GM18870 (cell line): ENCODE measurements at regions not wholly inside any gene's neighbourhood (a gene's known extent, or its start where the extent isn't known, plus 50 kb on each side); places are given as distances from the start of the nearest gene placed in this dataset.
"Not testable (repeated sequence)": the region's sequence is repeated elsewhere in the genome, so short reads cannot be mapped to it uniquely, and the experiment has no call there.

Experiments
- ATAC-seq: cut with Tn5 transposase; IDR thresholded peaks from one replicate; pipeline ENCODE4 v1.9.1; 2021; ENCODE audit warnings: moderate library complexity; ENCODE audit not compliant: unreplicated experiment

GRCh38 chr2:224120986-224121385 lies 81.9 kb upstream of the SERPINE2 start:
- ATAC-seq = no peak

GRCh38 chr2:224119846-224120245 lies 80.8 kb upstream of the SERPINE2 start:
- not testable (repeated sequence) for ATAC-seq

GRCh38 chr2:224114428-224114827 lies 75.3 kb upstream of the SERPINE2 start:
- no peak for ATAC-seq

DNA sequence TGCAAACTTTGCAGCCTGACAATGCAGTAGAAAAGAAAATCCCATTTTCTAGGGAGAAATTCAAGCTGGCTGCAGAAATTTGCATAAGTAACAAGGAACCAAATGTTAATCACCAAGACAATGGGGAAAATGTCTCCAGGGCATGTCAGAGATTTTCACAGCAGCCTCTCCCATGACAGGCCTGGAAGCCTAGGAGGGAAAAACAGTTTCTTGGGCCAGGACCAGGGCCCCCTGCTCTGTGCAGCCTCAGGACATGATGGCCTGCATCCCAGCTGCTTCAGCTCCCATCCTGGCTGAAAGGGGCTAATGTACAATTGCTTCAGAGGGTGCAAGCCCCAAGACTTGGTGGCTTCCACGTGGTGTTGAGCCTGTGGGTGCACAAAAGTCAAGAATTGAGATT lies 74.8 kb upstream of the SERPINE2 start:
- ATAC-seq = not testable (repeated sequence)

DNA sequence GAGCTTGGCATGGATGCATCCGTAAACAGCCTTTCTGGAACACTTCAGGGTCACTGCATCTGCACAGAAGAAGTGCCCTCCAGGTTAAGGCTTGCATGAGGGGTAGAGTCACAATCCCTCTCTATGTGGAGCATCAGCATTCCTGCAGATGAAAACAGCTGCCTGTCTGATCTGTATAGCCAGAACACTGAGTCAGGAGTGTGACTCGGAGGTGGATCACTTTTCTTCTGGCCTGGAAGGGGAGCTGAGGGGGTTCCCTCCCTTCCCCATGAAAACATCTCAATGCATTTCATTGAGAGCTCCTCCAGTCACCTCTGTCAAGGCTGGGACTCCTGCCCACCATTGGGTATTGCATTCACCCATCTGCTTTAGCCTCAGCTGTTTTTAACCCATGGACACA lies 72.5 kb upstream of the SERPINE2 start:
- ATAC-seq = no peak

GRCh38 chr2:224110811-224111210 lies 71.7 kb upstream of the SERPINE2 start:
- ATAC-seq = no peak

DNA sequence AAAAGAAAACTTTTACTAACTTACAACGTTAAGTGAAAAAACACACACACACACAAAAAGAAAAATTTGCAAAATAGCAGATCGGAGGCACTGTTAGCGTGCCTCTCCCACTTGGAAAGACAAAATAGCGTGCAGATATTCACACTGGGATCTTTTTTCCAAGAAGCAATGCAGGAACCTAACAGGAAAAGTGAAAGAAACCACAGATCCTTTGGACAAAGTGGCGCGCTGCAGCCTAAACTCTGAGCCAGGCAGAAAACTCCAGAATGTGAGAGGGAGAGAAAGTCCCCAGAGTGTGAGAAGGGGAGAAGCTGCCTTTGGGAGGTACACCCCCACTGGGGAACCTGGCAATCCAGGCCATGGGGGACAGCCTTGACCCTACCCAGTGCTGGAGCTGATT lies 70.7 kb upstream of the SERPINE2 start:
- ATAC-seq = no peak

DNA sequence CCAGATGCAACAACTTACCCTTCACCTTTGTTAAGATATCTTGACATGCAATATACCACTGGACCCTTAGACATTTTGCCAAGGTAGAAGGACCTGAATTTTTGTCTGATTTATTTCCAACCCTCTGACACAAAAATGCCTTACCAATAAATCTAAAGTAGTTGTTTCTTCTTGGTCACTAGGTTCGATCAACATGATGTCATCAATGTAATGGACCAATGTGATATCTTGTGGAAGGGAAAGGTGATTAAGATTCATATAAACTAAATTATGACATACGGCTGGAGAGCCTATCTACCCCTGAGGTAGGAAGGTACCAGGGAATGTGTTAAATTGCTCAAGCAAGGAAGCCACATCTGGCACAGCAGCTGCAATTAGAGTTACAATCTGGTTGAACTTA lies 67.7 kb upstream of the SERPINE2 start:
- no peak for ATAC-seq

DNA sequence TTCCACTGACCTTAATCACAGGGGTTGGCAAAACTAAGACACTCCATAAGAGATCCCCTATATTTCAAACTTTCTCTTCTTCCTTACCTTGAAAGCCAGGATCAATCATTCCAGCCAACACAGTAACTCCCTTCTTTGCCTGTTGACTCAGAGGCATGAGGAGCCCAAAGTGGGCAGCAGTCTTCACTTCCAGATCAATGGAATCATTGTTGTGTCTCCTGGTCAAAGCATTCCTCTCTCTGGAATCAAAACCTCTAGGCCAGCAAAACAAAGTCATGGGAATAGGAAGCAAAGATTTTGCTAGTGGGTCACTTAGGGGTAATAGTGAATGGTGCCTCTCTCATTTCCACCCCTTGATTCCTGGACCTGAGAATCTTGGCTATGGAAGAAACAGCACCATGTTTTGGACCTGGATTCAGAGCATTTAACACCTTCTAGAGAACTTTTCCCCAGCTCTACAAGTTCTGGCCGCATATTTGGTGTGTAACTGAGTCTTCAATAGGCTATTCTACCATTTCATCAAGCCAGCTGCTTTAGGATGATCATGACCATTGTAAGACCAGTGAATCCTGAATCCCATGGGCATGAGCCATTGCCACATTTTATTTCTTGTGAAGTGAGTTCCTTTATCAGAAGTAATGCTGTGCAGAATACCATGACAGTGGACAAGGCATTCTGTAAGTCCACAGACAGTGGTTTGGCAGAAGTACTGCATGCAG lies 65.7 kb upstream of the SERPINE2 start:
- no peak for ATAC-seq

DNA sequence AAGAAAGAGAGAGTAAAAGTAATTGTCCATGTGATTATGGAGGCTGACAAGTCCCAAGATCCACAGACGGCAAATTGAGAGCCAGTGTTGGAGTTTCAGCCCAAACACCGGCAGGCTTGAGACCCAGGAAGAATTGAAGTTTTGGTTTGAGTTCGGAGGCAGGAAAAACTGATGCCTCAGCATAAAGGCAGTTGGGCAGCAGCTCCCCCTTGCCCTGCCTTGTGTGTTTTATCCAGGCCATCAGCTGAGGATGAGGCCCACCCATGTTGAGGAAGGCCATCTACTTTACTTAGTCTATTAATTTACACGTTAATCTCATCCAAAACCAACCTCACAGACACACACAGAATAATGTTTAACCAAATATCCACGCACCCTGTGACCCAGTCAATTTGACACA lies 64.6 kb upstream of the SERPINE2 start:
- no peak for ATAC-seq

- no peak for ATAC-seq
Measured at GRCh38 chr2:224102991-224103390, 63.9 kb upstream of the SERPINE2 start.

DNA sequence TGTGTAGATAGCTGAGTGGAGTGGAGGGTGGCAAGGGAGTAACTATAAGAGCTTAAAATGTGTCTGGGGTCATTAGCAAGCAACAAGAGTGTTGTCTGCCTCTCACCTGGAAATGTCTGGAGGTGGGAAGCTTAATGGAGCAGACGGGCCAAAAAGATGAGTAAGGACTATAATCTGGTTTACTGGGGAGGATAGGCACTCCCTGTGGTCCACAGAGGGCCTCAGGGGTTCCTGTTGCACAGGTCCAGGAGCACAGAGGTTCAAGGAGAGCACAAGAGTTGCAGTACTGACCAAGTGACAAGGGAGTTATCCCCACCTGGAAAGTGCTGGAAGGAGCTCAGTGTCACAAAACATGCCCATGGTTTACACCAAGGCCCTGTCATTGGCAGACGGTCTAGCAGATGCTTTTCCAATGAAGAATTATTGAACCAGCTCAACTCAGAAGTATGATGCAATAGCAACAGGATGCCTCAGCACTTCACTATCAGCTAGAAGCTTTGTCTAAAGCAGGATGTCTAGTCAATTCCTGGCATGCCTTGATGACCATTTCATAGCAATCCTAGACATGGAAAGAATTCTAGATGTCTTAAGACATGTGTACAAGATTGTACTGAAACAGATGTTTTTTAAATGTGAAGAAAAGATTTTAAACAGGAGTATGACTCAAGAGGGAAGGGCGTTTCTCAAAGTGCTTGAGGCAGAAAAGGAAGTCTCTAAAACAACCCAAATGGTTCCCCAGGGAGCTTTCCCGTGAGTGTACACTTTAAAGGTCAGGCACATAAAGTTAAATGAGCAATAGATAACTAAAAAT lies 62.9 kb upstream of the SERPINE2 start:
- ATAC-seq = no peak

GRCh38 chr2:224099861-224100643 lies 61.0 kb upstream of the SERPINE2 start:
- no peak for ATAC-seq

DNA sequence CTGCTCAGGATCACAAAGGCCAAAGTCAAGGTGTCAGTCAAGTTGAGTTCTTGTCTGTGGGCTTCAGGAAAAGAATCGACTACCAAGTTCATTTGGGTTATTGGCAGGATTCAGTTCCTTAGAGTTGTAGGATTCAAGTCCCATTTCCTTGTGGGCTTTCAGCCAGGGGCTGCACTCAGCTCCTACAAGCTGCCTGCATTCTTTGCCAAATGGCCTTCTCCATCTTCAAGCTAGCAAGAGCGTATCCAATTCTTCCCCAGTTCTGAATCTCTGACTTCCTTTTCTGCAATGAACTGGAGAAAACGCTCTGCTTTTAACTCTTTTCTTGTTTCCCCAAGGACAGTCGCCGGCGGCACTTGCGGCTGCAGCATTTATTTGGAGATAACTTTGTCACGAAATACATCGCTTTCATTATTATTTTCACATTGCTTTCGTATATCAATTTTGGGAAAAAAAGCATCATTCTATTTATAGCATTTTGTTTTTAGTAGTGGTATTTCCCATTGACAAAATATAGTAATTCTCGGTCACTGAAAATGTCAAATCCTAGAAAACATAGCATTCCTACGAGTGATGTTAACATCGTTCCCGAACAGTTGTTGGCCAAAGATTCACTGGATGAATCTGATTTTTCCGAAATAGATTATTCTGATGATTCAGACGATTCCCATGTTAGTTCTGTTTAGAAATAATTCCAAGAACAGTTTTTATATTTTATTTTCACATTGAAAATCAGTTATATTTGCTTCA lies 59.6 kb upstream of the SERPINE2 start:
- no peak for ATAC-seq

- ATAC-seq = no peak
Measured at GRCh38 chr2:224094413-224094812, 55.3 kb upstream of the SERPINE2 start.

GRCh38 chr2:224091671-224092070 lies 52.6 kb upstream of the SERPINE2 start:
- ATAC-seq = not testable (repeated sequence)

DNA sequence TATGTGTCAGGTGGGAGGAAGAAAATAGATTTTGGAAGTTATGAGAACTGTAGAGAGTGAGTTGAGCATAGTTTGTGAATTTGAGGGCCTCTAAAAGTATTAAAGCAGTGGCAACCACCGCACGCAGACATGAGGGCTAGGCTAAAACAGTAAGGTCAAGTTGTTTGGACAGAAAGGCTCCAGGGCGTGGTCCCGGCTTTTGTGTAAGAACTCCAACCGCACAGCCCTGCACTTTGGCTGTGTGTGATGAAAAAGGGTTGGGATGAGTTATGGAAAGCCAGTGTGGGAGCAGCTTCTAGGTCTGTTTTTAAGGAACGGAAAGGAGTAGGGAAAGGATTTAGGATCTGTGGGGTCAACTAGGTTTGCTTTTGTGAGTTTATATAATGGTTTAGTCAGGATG lies 50.5 kb upstream of the SERPINE2 start:
- ATAC-seq = not testable (repeated sequence)
